ENCODE measurements at regions not wholly inside any gene's neighbourhood (a gene's known extent, or its start where the extent isn't known, plus 50 kb on each side); places are given as distances from the start of the nearest gene placed in this dataset.
"Not testable (repeated sequence)": the region's sequence is repeated elsewhere in the genome, so short reads cannot be mapped to it uniquely, and the experiment has no call there.

DNA sequence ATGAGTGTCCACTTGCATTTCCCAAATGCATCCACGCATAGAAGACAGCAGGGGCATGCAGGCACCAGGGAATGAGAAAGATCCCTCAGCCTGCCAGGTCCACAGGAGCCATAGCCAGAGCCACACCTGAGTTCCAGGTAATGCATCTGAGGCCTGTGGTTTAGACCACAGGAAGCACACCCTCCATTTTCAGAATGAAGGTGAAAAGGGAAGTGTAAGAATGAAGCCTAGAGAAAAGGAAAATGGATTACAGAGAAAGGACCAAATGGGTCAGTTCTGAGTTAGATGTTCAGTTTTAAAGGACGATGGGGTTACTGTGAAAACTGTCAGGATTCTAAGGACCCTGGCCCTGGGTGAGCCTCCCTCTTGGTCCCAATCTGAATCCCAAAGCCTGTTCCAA is 1283.2 kb downstream of the TMEM121 start:
- DNase-seq (ENCODE audit: low read depth in 2 of 2), result no peak

DNA sequence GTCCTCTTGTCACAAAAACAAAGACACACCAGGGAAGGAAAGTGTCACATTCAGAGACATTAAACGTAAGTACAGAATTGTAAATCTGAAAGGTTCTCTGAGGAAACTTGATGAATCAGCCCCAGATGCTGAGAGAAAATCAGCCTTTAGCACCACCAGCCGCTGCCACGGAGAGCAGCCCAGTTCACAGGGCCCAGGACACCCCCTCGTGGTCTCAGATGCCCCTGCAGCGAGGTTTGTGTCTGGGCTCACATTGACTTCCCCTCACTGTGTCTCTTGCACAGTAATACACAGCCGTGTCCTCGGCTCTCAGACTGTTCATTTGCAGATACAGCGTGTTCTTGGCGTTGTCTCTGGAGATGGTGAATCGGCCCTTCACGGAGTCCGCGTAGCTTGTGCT is 1283.8 kb downstream of the TMEM121 start:
- DNase-seq (ENCODE audit: low read depth in 2 of 2), result not testable (repeated sequence)

- DNase-seq (ENCODE audit: low read depth in 2 of 2), result no peak
Observed at GRCh38 chr14:106811162-106811561, 1284.8 kb downstream of the TMEM121 start.

DNA sequence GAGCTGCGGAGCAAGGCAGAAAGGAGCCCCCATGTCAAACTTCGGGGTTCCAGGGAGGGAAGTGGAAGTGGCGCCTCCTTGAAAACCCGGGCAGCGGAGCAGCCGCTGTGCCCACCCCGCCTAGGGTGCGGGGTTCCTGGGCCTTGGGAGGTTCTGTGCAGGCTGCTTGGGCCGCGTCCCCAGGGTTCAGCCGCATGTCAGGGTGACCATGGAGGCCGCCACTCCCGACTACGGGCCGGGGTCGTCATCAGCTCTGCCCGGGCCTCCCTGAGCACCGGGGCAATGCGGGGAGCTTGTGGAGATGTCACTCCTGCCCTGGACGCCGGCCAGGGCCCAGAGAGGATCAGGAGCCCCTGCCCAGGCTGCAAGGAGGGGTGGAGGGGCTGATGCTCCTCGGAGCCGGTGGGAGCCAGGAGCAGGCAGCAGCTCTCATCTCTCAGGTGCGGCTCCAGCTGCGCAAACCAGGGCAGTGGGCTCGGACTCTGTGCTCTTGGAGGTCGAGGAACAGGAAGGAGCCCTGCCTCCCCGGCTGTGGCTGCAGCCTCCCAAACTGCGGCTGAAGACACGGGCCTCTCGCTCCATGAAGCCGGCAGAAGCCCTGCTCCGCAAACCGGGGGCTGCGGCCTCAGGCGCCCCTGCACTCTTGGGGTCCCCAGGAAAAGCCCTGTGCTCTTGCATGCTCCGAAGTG is 1286.5 kb downstream of the TMEM121 start:
- no peak for DNase-seq (ENCODE audit: low read depth in 2 of 2)

DNA sequence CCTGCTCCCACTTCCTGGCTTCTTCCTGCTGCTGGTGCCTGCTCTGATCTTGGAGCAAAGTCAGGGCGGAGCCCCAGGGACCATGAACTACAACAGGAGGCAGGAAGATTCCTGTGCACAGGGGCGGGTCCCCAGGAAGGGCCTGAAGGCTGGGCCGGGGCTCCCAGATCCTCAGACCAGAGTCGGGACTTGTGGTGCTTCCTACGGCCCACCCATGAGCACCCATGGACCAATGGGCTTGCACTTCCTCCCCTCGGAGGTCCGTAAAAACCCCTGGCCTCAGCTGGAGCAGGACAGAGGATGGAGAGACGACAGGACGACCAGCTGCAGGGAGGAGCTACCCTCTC is 1287.1 kb downstream of the TMEM121 start:
- no peak for DNase-seq (ENCODE audit: low read depth in 2 of 2)

- DNase-seq (ENCODE audit: low read depth in 2 of 2), result no peak
Observed at GRCh38 chr14:106820119-106820518, 1293.7 kb downstream of the TMEM121 start.

GRCh38 chr14:106821119-106821518 is 1294.7 kb downstream of the TMEM121 start:
- no peak for DNase-seq (ENCODE audit: low read depth in 2 of 2)

GRCh38 chr14:106822905-106823304 is 1296.5 kb downstream of the TMEM121 start:
- DNase-seq (ENCODE audit: low read depth in 2 of 2), result no peak

DNA sequence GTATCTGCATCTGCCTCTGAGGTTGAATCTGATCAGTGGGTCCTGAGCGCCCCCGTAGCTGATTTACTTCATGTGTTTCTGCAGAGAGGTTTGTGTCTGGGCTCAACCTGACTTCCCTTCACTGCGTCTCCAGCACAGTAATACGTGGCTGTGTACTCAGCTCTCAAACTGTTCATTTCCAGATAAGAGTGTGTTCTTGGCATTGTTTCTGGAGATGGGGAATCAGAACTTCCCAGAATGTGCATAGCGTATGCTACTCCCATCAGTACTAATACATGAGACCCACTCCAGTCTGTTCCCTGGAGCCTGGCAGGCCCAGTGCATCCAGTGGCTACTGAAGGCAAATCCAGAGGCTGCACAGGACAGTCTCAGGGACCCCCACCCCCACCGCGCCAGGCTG is 1297.2 kb downstream of the TMEM121 start:
- no peak for DNase-seq (ENCODE audit: low read depth in 2 of 2)

DNA sequence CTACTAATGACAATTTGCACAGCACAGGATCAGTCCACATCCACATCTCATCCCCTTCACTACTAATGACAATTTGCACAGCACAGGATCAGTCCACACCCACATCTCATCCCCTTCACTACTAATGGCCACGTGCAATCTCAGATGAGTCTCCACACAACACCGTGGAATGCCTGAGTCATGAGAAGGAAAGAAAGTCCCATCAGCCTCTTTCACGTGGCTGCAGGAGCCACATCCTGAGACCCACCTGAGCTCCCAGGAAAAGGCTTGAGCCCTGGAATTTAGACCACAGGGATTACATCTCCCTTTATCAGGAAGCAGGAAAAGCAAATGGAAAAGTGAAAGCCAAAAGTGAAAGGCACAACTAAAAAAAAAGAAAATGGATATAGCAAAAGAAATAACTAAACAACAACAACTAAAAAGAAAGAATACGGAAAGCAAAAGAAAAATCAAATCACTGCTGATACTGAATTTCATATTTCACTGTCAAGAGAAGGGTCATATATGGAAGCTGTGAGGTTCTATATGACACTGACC is 1300.5 kb downstream of the TMEM121 start:
- DNase-seq (ENCODE audit: low read depth in 2 of 2), result no peak

GRCh38 chr14:106831322-106831720 is 1304.9 kb downstream of the TMEM121 start:
- peak; percentile 28 to 65 for DNase-seq (ENCODE audit: low read depth in 2 of 2)

GRCh38 chr14:106837870-106838269 is 1311.5 kb downstream of the TMEM121 start:
- no peak for DNase-seq (ENCODE audit: low read depth in 2 of 2)

- no peak for DNase-seq (ENCODE audit: low read depth in 2 of 2)
Observed at GRCh38 chr14:106838991-106839769, 1312.8 kb downstream of the TMEM121 start.

- no peak for DNase-seq (ENCODE audit: low read depth in 2 of 2)
Observed at GRCh38 chr14:106840258-106840657, 1313.9 kb downstream of the TMEM121 start.

DNA sequence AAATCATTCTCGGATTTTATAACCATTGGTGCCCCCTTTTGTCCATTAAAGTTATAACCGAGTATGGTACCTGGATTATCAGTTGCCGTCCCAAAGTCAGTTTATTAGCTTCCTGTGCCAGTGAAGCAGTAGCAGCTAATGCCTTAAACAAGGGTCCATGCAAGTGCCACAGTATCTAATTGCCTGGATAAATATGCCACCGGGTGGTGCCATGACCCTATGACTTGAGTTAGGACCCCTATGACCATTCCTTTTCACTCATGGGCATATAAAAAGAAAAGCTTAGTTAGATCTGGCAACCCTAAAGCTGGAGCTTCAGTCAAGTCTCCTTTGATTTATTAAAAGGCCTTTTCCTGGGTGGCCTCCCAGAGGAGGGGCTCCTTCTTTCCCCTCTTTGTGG is 1314.6 kb downstream of the TMEM121 start:
- no peak for DNase-seq (ENCODE audit: low read depth in 2 of 2)

DNA sequence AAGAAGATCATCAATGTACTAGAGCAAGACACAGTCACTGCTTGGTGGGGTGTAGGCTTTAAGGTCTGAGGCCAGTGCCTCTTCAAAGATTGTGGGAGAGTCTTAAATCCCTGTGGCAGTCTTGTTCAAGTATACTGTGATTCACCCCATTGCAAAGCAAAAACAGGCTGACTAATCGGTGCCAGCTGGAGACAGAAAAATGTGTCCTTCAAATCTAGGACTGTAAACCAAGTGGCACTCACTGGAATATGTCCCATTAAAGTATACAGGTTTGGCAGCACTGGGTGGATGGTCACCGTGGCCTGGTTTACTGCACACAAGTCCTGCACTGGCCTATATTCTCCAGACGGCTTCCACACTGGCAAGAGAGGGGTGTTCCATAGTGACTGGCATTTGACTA is 1315.3 kb downstream of the TMEM121 start:
- no peak for DNase-seq (ENCODE audit: low read depth in 2 of 2)

GRCh38 chr14:106842687-106843086 is 1316.3 kb downstream of the TMEM121 start:
- no peak for DNase-seq (ENCODE audit: low read depth in 2 of 2)

DNA sequence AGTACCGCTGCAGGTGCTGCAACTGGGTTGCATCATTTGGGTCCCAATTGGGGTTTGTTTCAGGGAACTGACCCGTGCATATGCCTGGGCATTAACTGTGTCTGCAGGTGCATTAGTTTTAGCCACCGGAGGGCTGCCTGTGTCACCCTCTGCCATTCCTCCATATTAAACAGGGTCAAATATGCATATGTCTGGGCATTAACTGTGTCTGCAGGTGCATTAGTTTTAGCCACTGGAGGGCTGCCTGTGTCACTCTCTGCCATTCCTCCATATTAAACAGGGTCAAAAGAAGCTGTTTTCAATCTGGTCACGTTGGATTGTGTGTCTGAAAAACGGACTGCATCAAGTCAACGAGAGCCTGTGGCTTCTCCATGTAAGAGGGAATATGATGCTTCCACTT is 1317.0 kb downstream of the TMEM121 start:
- DNase-seq (ENCODE audit: low read depth in 2 of 2), result no peak

GRCh38 chr14:106843951-106844483 is 1317.6 kb downstream of the TMEM121 start:
- peak in 1 of 2 experiments; percentile 17 for DNase-seq (ENCODE audit: low read depth in 2 of 2)

GRCh38 chr14:106844608-106845285 is 1318.4 kb downstream of the TMEM121 start:
- DNase-seq (ENCODE audit: low read depth in 2 of 2), result peak; percentile 26 to 40

- DNase-seq (ENCODE audit: low read depth in 2 of 2), result peak in 1 of 2 experiments; percentile 36
Observed at GRCh38 chr14:106845286-106846087, 1319.1 kb downstream of the TMEM121 start.

Data from stimulated activated CD4-positive, alpha-beta T cell treated with anti-CD3 and anti-CD28 coated beads, Interleukin-12 subunit alpha, Interleukin-12 subunit beta, amount 100 ng/mL, for 24 hours (primary cell).